Thoracic aorta (tissue), 2 donors: ENCODE measurements at regions not wholly inside any gene's neighbourhood (a gene's known extent, or its start where the extent isn't known, plus 50 kb on each side); places are given as distances from the start of the nearest gene placed in this dataset.

Experiments
- ATAC-seq: fragments of 150-250 bp; one replicate; pipeline ENCODE4 v1.8.0; 2017; ENCODE audit warnings: low read depth; ENCODE audit not compliant: insufficient number of reproducible peaks, low FRiP score
- DNase-seq: peaks from one replicate; pipeline ENCODE4 v3.0.0-alpha.2; 2020; ENCODE audit warnings: low spot score
- H3K27ac ChIP-seq, 2 donors: fragments of 200-600 bp; sonication (generic); 1 replicate in 1 of 2; 2 replicates in 1 of 2; pipeline ENCODE4 v1.5.1; 2016; ENCODE audit warnings: mild to moderate bottlenecking in 2 of 2, moderate library complexity in 2 of 2
- H3K27me3 ChIP-seq: fragments of 200-600 bp; sonication (generic); replicated peaks from 2 replicates; pipeline ENCODE4 v1.6.0; 2016; ENCODE audit warnings: mild to moderate bottlenecking; ENCODE audit not compliant: insufficient read depth
- H3K36me3 ChIP-seq: fragments of 200-600 bp; sonication (generic); one replicate; pipeline ENCODE4 v1.5.1; 2016
- H3K4me1 ChIP-seq, 2 donors: fragments of 200-600 bp; sonication (generic); 1 replicate in 1 of 2; 2 replicates in 1 of 2; pipeline versions ENCODE4 v1.5.1 to v1.6.0; 2016; ENCODE audit warnings: low read depth in 2 of 2, mild to moderate bottlenecking in 1 of 2; ENCODE audit not compliant: control insufficient read depth in 1 of 2
- H3K4me3 ChIP-seq: fragments of 200-600 bp; sonication (generic); 2 replicates; pipeline ENCODE4 v1.5.1; 2016; ENCODE audit warnings: mild to moderate bottlenecking
- H3K9me3 ChIP-seq: fragments of 200-600 bp; sonication (generic); 2 replicates; pipeline ENCODE4 v1.5.1; 2016
- TF ChIP-seq, protein P1 (sequence below): fragments of 200-600 bp; sonication (generic); IDR thresholded peaks from one replicate; pipeline ENCODE4 v1.5.1; 2019; ENCODE audit warnings: antibody characterized with exemption

DNA sequence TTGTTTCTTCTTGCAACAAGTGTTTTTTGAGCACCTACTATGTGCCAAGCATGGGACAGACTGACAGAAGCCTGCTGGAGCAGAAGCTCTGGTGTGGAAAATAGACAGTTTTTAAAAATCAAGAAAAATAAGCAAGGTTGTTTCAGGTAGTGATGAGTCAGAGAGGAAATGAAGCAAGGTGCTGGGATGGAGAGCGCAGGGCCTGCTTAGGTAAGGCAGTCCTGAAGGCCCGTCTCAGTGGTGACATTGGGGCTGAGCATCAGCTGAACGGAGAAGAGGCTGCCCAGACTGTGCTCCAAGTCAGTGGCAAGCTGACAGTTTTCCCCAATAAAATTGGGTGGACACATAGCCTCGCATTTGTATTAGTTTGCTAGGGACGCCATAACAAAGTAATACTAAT lies 263.6 kb downstream of the SS18 start:
- ATAC-seq (no peak), DNase-seq (no peak)
- TF ChIP-seq, protein P1, sequence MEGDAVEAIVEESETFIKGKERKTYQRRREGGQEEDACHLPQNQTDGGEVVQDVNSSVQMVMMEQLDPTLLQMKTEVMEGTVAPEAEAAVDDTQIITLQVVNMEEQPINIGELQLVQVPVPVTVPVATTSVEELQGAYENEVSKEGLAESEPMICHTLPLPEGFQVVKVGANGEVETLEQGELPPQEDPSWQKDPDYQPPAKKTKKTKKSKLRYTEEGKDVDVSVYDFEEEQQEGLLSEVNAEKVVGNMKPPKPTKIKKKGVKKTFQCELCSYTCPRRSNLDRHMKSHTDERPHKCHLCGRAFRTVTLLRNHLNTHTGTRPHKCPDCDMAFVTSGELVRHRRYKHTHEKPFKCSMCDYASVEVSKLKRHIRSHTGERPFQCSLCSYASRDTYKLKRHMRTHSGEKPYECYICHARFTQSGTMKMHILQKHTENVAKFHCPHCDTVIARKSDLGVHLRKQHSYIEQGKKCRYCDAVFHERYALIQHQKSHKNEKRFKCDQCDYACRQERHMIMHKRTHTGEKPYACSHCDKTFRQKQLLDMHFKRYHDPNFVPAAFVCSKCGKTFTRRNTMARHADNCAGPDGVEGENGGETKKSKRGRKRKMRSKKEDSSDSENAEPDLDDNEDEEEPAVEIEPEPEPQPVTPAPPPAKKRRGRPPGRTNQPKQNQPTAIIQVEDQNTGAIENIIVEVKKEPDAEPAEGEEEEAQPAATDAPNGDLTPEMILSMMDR, result no peak
- H3K27ac ChIP-seq, result no peak overlapping the region
- H3K9me3 ChIP-seq, result no peaks in the 10 kb centered on the region
- H3K4me3 ChIP-seq, result no peak overlapping the region
- H3K27me3 ChIP-seq, result no peaks in the 10 kb centered on the region
- H3K4me1 ChIP-seq, result peaks cover 0 to 12% of the 10 kb centered on the region in 2 donors
- no peaks in the 10 kb centered on the region for H3K36me3 ChIP-seq

GRCh38 chr18:25825979-25826776 lies 264.2 kb downstream of the SS18 start:
- no peaks in the 10 kb centered on the region for H3K27me3 ChIP-seq
- TF ChIP-seq, protein P1, result no peak
- H3K4me3 ChIP-seq, result no peak overlapping the region
- no peaks in the 10 kb centered on the region for H3K9me3 ChIP-seq
- DNase-seq (no peak), ATAC-seq (no peak)
- H3K27ac ChIP-seq, result no peak overlapping the region
- peaks cover 0 to 9% of the 10 kb centered on the region in 2 donors for H3K4me1 ChIP-seq
- no peaks in the 10 kb centered on the region for H3K36me3 ChIP-seq

- ATAC-seq, result no peak
- Histone ChIP-seq H3K36me3 (no peaks in the 10 kb centered on the region), H3K4me3 (no peak overlapping the region)
Measured at GRCh38 chr18:25825056-25825455, 265.4 kb downstream of the SS18 start.

GRCh38 chr18:25819746-25820363 lies 270.6 kb downstream of the SS18 start:
- H3K4me3 ChIP-seq, result no peak overlapping the region
- no peak for DNase-seq
- H3K27me3 ChIP-seq, result no peaks in the 10 kb centered on the region
- no peaks in the 10 kb centered on the region for H3K9me3 ChIP-seq
- TF ChIP-seq, protein P1, result no peak
- no peak for ATAC-seq
- H3K4me1 ChIP-seq, result no peaks in the 10 kb centered on the region
- no peak overlapping the region for H3K27ac ChIP-seq
- no peaks in the 10 kb centered on the region for H3K36me3 ChIP-seq

More at GRCh38 chr18:25825056-25825455, 265.4 kb downstream of the SS18 start:
- no peak for DNase-seq
- TF ChIP-seq, protein P1, result no peak
- Histone ChIP-seq H3K9me3 (no peaks in the 10 kb centered on the region), H3K27me3 (no peaks in the 10 kb centered on the region), H3K4me1 (peaks cover 0 to 6% of the 10 kb centered on the region in 2 donors), H3K27ac (no peak overlapping the region)

GRCh38 chr18:25818505-25818904 lies 271.9 kb downstream of the SS18 start:
- no peaks in the 10 kb centered on the region for H3K36me3 ChIP-seq
- no peaks in the 10 kb centered on the region for H3K9me3 ChIP-seq
- ATAC-seq, result no peak
- no peak overlapping the region for H3K4me3 ChIP-seq
- TF ChIP-seq, protein P1, result no peak
- H3K27me3 ChIP-seq, result no peaks in the 10 kb centered on the region
- H3K27ac ChIP-seq, result no peak overlapping the region
- H3K4me1 ChIP-seq, result no peaks in the 10 kb centered on the region
- DNase-seq, result no peak
